Fibroblast of skin of right biceps (primary cell): ENCODE measurements at regions not wholly inside any gene's neighbourhood (a gene's known extent, or its start where the extent isn't known, plus 50 kb on each side); places are given as distances from the start of the nearest gene placed in this dataset.

Experiments
- DNase-seq: peaks from one replicate; pipeline ENCODE4 v3.0.0-alpha.2; 2013

- no peak for DNase-seq
These were observed 135.3 kb upstream of the MAP9 start for GRCh38 chr4:155512046-155512445.

GRCh38 chr4:155510771-155511170 lies 134.0 kb upstream of the MAP9 start:
- DNase-seq: no peak

- DNase-seq: peak; percentile 30
These were observed 132.8 kb upstream of the MAP9 start for GRCh38 chr4:155509555-155509954.

GRCh38 chr4:155506745-155507144 lies 130.0 kb upstream of the MAP9 start:
- no peak for DNase-seq

- no peak for DNase-seq
These were observed 128.6 kb upstream of the MAP9 start for GRCh38 chr4:155505321-155505720.

GRCh38 chr4:155497306-155497705 lies 120.5 kb upstream of the MAP9 start:
- no peak for DNase-seq

GRCh38 chr4:155496294-155496626 lies 119.5 kb upstream of the MAP9 start:
- no peak for DNase-seq

GRCh38 chr4:155495572-155496293 lies 119.0 kb upstream of the MAP9 start:
- no peak for DNase-seq

GRCh38 chr4:155494037-155494718 lies 117.4 kb upstream of the MAP9 start:
- no peak for DNase-seq

GRCh38 chr4:155491336-155492120 lies 114.8 kb upstream of the MAP9 start:
- no peak for DNase-seq

GRCh38 chr4:155489271-155489670 lies 112.5 kb upstream of the MAP9 start:
- no peak for DNase-seq

- DNase-seq: no peak
These were observed 111.9 kb upstream of the MAP9 start for GRCh38 chr4:155488691-155489090.

GRCh38 chr4:155487210-155487609 lies 110.4 kb upstream of the MAP9 start:
- DNase-seq: no peak

- no peak for DNase-seq
These were observed 104.4 kb upstream of the MAP9 start for GRCh38 chr4:155481150-155481549.

GRCh38 chr4:155479835-155480234 lies 103.1 kb upstream of the MAP9 start:
- DNase-seq: no peak

GRCh38 chr4:155478336-155478835 lies 101.6 kb upstream of the MAP9 start:
- DNase-seq: peak; percentile 7

GRCh38 chr4:155474758-155475157 lies 98.0 kb upstream of the MAP9 start:
- DNase-seq: no peak

- DNase-seq: no peak
These were observed 96.8 kb upstream of the MAP9 start for GRCh38 chr4:155473420-155474095.

GRCh38 chr4:155468282-155468681 lies 91.5 kb upstream of the MAP9 start:
- DNase-seq: no peak

GRCh38 chr4:155450676-155451075 lies 73.9 kb upstream of the MAP9 start:
- DNase-seq: no peak

GRCh38 chr4:155445306-155445705 lies 68.5 kb upstream of the MAP9 start:
- no peak for DNase-seq

GRCh38 chr4:155444721-155445120 lies 68.0 kb upstream of the MAP9 start:
- no peak for DNase-seq
